Prostate gland (tissue), 2 donors: ENCODE measurements at regions not wholly inside any gene's neighbourhood (a gene's known extent, or its start where the extent isn't known, plus 50 kb on each side); places are given as distances from the start of the nearest gene placed in this dataset.

Source experiments
- CTCF ChIP-seq, 4 experiments: fragments of 200-600 bp in 2 of 4; fragments of 450-650 bp in 2 of 4; sonication (generic) in 2 of 4; IDR thresholded peaks; 1 replicate in 3 of 4; 2 replicates in 1 of 4; pipeline ENCODE4 v1.5.1; 2016 to 2019; ENCODE audit warnings: antibody characterized with exemption in 4 of 4, mild to moderate bottlenecking in 2 of 4, moderate library complexity in 2 of 4
- POLR2A ChIP-seq: fragments of 450-650 bp; IDR thresholded peaks from one replicate; pipeline ENCODE4 v1.6.1; 2016; ENCODE audit warnings: antibody characterized with exemption, mild to moderate bottlenecking
- POLR2AphosphoS5 ChIP-seq: sonication (generic); formaldehyde crosslinking; IDR thresholded peaks from one replicate; pipeline ENCODE4 v1.6.1; 2017; ENCODE audit warnings: antibody characterized with exemption

- TF ChIP-seq POLR2A (no peak), POLR2AphosphoS5 (no peak), CTCF (IDR thresholded peaks at IDR 0.05) (no peak)
Measured at GRCh38 chr2:10185755-10186154, 63.2 kb downstream of the RRM2 start.
